PFSK-1 (cell line): ENCODE measurements at regions not wholly inside any gene's neighbourhood (a gene's known extent, or its start where the extent isn't known, plus 50 kb on each side); places are given as distances from the start of the nearest gene placed in this dataset.

Source experiments
- FOXP2 ChIP-seq: optimal IDR thresholded peaks from 2 replicates; pipeline ENCODE3; 2011; ENCODE audit warnings: borderline replicate concordance, control low read depth, inconsistent platforms; ENCODE audit not compliant: insufficient read depth; ENCODE audit errors: extremely low read length, extremely low read depth
- POLR2AphosphoS5 ChIP-seq: IDR thresholded peaks from 2 replicates; pipeline ENCODE4 v1.6.1; 2012; ENCODE audit warnings: low read depth, mild to moderate bottlenecking, control low read depth, low read length, moderate library complexity
- REST ChIP-seq, 2 experiments: IDR thresholded peaks; 2 replicates each; pipeline versions ENCODE4 v1.6.1 to v1.8.0; 2011 to 2012; ENCODE audit warnings: low read depth in 2 of 2, low read length in 2 of 2, control low read depth in 1 of 2, inconsistent platforms in 1 of 2, mild to moderate bottlenecking in 1 of 2, moderate library complexity in 1 of 2; ENCODE audit not compliant: insufficient read depth in 1 of 2
- SIN3A ChIP-seq: IDR thresholded peaks from 2 replicates; pipeline ENCODE4 v1.6.1; 2012; ENCODE audit warnings: mild to moderate bottlenecking, low read length, moderate library complexity, borderline replicate concordance; ENCODE audit not compliant: insufficient read depth
- TAF1 ChIP-seq: IDR thresholded peaks from 2 replicates; pipeline ENCODE4 v1.6.1; 2012; ENCODE audit warnings: low read length, control low read depth, borderline replicate concordance; ENCODE audit not compliant: insufficient read depth

GRCh38 chr1:219833214-219833815 lies 95.0 kb downstream of the SLC30A10 start:
- TF ChIP-seq POLR2AphosphoS5 (no peak), TAF1 (no peak), FOXP2 (no peak), SIN3A (no peak), REST (IDR thresholded peaks at IDR 0.05; ENCODE audit: insufficient read depth in 1 of 2, low read depth in 2 of 2, low read length in 2 of 2) (no peak)

GRCh38 chr1:219826290-219826689 lies 102.1 kb downstream of the SLC30A10 start:
- no peak for TF ChIP-seq SIN3A
- TF ChIP-seq REST (IDR thresholded peaks at IDR 0.05; ENCODE audit: insufficient read depth in 1 of 2, low read depth in 2 of 2, low read length in 2 of 2) = no peak
- TF ChIP-seq POLR2AphosphoS5 = no peak
- no peak for TF ChIP-seq FOXP2

GRCh38 chr1:219825355-219825754 lies 103.0 kb downstream of the SLC30A10 start:
- TF ChIP-seq FOXP2 (no peak), POLR2AphosphoS5 (no peak), TAF1 (no peak), SIN3A (no peak), REST (IDR thresholded peaks at IDR 0.05; ENCODE audit: insufficient read depth in 1 of 2, low read depth in 2 of 2, low read length in 2 of 2) (no peak)

DNA sequence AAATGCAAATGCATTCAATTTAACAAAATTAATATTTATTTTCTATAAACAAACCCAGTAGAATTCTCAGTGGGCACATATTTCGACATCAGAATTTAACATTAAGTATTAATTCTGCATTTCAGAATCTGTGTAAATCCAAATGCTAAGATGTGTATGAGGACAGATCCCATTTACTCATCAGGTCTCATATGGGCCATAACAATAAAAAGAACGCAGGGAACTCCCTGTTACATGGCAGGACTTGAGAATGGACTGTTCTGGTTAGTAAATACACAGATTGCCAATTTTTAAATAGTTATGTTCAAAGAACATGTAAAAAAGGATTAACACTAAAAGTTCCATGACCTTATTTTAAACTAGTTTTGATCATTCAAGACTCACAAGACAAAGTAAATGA lies 104.0 kb downstream of the SLC30A10 start:
- no peak for TF ChIP-seq POLR2AphosphoS5
- no peak for TF ChIP-seq REST (IDR thresholded peaks at IDR 0.05; ENCODE audit: insufficient read depth in 1 of 2, low read depth in 2 of 2, low read length in 2 of 2)
- no peak for TF ChIP-seq TAF1
- no peak for TF ChIP-seq FOXP2
- TF ChIP-seq SIN3A = no peak

- no peak for TF ChIP-seq REST (IDR thresholded peaks at IDR 0.05; ENCODE audit: insufficient read depth in 1 of 2, low read depth in 2 of 2, low read length in 2 of 2)
- TF ChIP-seq POLR2AphosphoS5 = no peak
- no peak for TF ChIP-seq SIN3A
- no peak for TF ChIP-seq FOXP2
- no peak for TF ChIP-seq TAF1
Observed at GRCh38 chr1:219820551-219820950, 107.8 kb downstream of the SLC30A10 start.
